IPS-18a (cell line): ENCODE measurements at regions not wholly inside any gene's neighbourhood (a gene's known extent, or its start where the extent isn't known, plus 50 kb on each side); places are given as distances from the start of the nearest gene placed in this dataset.

Experiments used
- H3K27ac ChIP-seq: one replicate; pipeline ENCODE4 v1.5.1; 2013; ENCODE audit warnings: low read length
- H3K27me3 ChIP-seq: one replicate; pipeline ENCODE4 v1.6.1; 2013; ENCODE audit warnings: mild to moderate bottlenecking, low read length; ENCODE audit not compliant: control insufficient read depth, insufficient read depth
- H3K36me3 ChIP-seq: one replicate; pipeline ENCODE4 v1.6.1; 2013; ENCODE audit warnings: low read depth, low read length; ENCODE audit not compliant: control insufficient read depth
- H3K4me1 ChIP-seq: one replicate; pipeline ENCODE4 v1.6.1; 2013; ENCODE audit warnings: low read depth, low read length; ENCODE audit not compliant: control insufficient read depth
- H3K4me3 ChIP-seq: one replicate; pipeline ENCODE4 v1.5.1; 2013; ENCODE audit warnings: low read length
- H3K9ac ChIP-seq: one replicate; pipeline ENCODE4 v1.6.1; 2013; ENCODE audit warnings: mild to moderate bottlenecking, low read length, moderate library complexity
- H3K9me3 ChIP-seq: one replicate; pipeline ENCODE4 v1.6.1; 2013; ENCODE audit warnings: low read depth, low read length; ENCODE audit not compliant: control insufficient read depth

DNA sequence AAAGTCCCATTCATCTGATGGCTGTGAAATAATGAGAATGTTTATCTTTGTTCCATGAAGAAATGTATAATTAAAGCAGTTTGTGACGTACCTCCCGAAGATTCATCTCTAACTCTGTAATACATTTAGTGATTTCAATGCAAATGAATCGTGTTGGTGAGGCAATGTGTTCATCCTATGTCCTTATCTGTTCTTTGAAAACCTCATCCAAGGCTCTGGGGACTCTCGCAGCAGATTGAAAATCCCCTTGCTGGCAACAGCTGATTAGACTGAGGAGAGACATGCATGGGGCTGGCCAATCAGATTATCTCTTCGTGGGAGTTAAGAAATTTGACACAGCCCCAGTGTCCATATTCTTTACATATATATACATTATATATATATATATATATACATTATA lies 1095.4 kb upstream of the EEF2KMT start:
- Histone ChIP-seq H3K9me3 (no peaks in the 10 kb centered on the region), H3K9ac (no peak overlapping the region), H3K36me3 (no peaks in the 10 kb centered on the region), H3K27me3 (no peaks in the 10 kb centered on the region), H3K27ac (no peak overlapping the region), H3K4me3 (no peak overlapping the region), H3K4me1 (peaks cover 20% of the 10 kb centered on the region)

DNA sequence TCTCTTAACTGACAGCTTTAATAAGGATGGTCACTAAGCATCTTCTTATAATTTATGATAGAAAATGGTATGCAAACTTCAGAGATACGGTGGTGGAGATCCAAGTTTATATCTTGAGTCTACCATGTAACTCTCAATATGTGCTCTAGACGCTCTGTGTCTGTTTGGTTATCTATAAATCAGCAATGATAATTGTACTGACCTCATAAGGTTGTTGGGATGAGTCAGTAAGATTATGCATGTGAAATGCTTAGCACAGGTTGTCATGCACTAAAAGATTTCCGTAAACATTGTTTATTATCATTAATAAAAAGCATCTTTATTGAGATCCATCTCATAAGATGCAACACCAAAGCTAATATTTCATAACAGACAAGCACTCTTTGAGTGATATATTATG lies 1094.9 kb upstream of the EEF2KMT start:
- H3K27ac ChIP-seq = no peak overlapping the region
- H3K27me3 ChIP-seq = no peaks in the 10 kb centered on the region
- H3K9me3 ChIP-seq = no peaks in the 10 kb centered on the region
- no peaks in the 10 kb centered on the region for H3K36me3 ChIP-seq
- H3K4me3 ChIP-seq = no peak overlapping the region
- no peak overlapping the region for H3K9ac ChIP-seq
- H3K4me1 ChIP-seq = peaks cover 17% of the 10 kb centered on the region

DNA sequence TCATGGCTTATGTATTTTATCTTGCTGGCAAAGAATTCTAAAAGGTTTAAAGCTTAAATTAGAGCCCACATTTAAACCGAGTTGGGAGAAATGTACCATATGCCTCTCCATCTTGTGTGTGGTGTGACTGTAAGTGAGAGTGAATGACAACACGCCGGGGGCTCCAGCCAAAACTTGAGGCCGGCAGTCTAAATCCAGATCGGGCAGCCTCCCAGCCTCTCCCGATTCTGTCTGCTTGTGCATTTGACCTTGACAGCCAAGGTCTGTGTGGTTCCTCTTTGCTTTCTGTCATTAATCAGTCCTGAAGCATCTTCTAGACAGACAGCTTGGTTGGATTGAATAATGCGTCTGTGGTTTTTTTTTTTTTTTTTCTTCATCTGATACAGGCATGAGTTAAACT lies 1093.2 kb upstream of the EEF2KMT start:
- peaks cover 5% of the 10 kb centered on the region for H3K4me1 ChIP-seq
- H3K9me3 ChIP-seq = no peaks in the 10 kb centered on the region
- no peak overlapping the region for H3K4me3 ChIP-seq
- H3K27ac ChIP-seq = no peak overlapping the region
- no peak overlapping the region for H3K9ac ChIP-seq
- H3K27me3 ChIP-seq = no peaks in the 10 kb centered on the region
- H3K36me3 ChIP-seq = no peaks in the 10 kb centered on the region

DNA sequence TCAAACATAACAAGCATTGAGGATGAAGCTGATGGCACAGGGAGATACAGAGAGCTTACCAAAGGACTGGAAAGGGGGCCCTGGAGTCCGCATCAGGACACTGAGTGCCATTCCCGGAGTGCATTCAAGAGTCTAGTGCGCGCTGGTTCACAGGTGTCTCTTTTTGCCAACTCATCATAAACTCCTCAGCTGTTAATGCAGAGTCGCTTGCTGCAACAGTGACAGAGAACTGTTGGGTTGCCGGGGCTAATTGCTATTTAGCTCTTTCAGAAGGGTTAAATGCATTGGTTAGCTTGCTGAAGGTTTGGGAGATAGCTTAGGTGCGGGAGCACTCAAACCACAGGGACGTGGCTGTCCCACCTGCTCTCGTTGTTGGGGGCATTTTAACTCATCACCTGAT lies 1091.6 kb upstream of the EEF2KMT start:
- no peak overlapping the region for H3K4me3 ChIP-seq
- H3K27ac ChIP-seq = no peak overlapping the region
- no peaks in the 10 kb centered on the region for H3K9me3 ChIP-seq
- peaks cover 4% of the 10 kb centered on the region for H3K4me1 ChIP-seq
- H3K27me3 ChIP-seq = no peaks in the 10 kb centered on the region
- H3K36me3 ChIP-seq = no peaks in the 10 kb centered on the region
- H3K9ac ChIP-seq = no peak overlapping the region

DNA sequence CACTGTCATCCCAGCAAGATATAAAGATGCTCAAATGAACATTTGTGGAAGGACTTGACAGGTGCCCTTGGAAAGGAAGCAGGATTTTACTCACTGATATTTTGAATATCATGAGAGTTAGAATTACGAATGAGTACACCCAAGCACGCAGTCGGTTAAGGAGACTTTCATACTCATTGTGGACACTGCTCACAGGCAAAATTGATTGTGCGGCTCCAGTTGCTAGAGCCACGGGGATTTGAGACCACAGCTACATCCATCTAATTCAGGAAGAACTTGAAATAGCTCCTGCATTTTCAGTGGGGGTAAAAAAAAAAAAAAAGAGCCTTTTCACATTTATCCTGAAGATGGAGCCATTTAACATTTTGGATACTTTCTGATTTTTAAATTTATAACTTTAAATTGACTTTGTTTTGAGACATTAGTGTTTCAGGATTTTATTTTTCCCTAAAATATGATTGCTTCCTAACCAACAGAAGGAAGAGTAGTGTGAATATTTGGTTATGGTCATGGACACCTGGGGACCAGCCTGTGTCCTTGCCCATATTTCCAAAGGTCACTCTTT lies 1080.1 kb upstream of the EEF2KMT start:
- no peak overlapping the region for H3K9ac ChIP-seq
- H3K27me3 ChIP-seq = no peaks in the 10 kb centered on the region
- H3K4me1 ChIP-seq = peaks cover 8% of the 10 kb centered on the region
- no peak overlapping the region for H3K27ac ChIP-seq
- H3K36me3 ChIP-seq = no peaks in the 10 kb centered on the region
- H3K9me3 ChIP-seq = no peaks in the 10 kb centered on the region
- H3K4me3 ChIP-seq = no peak overlapping the region

DNA sequence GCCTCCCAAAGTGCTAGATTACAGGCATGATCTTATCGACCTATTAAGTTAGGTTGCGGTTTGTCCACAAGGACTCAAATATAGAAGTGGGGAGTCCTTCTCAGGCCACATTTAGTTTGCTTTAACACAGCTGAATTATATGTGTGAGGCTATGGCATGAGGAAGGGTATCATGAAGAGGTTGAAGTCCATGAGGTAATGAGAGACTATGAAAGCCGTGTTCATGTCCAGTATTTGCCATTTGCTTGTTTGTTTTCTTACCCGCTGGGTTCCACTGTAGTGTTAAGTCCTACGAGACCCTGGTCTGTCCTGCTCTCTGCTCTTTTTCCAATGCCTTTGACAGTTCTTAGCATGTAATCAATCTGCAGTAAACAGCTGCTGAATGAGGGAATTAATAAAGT lies 1072.4 kb upstream of the EEF2KMT start:
- H3K9ac ChIP-seq = no peak overlapping the region
- no peaks in the 10 kb centered on the region for H3K36me3 ChIP-seq
- no peaks in the 10 kb centered on the region for H3K9me3 ChIP-seq
- H3K4me3 ChIP-seq = no peak overlapping the region
- no peak overlapping the region for H3K27ac ChIP-seq
- peaks cover 7% of the 10 kb centered on the region for H3K4me1 ChIP-seq
- no peaks in the 10 kb centered on the region for H3K27me3 ChIP-seq

DNA sequence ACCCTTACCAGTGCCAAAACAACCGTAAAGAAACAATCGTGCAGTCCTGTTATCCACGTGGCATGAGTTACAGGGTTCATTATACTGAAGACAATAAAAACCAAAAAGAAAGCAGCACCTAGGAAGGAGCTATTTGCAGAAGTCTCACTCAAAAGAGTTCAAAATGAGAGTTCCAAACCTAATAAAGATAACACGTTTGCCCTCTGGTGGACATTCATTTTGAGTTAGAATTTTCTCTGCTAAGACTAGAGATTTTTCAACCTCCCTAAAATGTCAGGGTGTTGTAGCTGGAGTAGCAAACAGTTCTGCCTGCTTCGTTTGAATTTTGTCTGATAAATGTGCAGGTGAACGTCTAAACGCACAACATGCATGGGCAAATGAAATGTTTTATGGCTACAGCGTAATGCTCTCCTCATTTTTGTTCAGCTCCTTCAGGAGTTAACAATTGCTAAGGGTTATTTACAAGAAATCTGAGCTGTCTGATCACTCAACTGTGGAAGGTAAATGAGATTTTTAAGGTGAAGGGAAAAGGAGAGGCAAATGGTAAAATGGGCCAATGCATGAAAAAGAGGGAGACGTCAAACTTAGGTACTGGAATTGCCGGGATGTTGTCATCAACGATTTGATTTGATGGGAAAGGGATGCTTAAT lies 1067.9 kb upstream of the EEF2KMT start:
- Histone ChIP-seq H3K27me3 (no peaks in the 10 kb centered on the region), H3K4me3 (no peak overlapping the region), H3K27ac (no peak overlapping the region), H3K9ac (no peak overlapping the region), H3K9me3 (no peaks in the 10 kb centered on the region), H3K4me1 (peaks cover 17% of the 10 kb centered on the region), H3K36me3 (no peaks in the 10 kb centered on the region)

DNA sequence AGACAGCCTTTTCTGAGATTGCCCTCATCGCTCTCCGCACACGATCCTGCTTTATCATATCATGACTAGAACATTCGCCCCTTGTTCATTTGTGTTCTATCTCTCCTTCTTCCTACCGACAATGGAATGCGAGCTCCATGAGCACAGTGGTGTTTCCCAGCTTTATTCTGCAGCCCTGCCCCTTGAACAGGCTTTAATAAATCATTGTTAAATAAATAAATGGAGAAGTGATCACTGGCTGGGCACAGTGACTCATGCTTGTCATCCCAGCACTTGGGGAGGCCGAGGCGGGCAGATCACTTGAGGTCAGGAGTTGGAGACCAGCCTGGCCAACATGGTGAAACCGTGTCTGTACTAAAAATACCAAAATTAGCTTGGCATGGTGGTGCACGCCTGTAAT lies 1063.3 kb upstream of the EEF2KMT start:
- peaks cover 15% of the 10 kb centered on the region for H3K4me1 ChIP-seq
- H3K27me3 ChIP-seq = no peaks in the 10 kb centered on the region
- no peak overlapping the region for H3K27ac ChIP-seq
- no peaks in the 10 kb centered on the region for H3K36me3 ChIP-seq
- no peaks in the 10 kb centered on the region for H3K9me3 ChIP-seq
- no peak overlapping the region for H3K4me3 ChIP-seq
- H3K9ac ChIP-seq = no peak overlapping the region

DNA sequence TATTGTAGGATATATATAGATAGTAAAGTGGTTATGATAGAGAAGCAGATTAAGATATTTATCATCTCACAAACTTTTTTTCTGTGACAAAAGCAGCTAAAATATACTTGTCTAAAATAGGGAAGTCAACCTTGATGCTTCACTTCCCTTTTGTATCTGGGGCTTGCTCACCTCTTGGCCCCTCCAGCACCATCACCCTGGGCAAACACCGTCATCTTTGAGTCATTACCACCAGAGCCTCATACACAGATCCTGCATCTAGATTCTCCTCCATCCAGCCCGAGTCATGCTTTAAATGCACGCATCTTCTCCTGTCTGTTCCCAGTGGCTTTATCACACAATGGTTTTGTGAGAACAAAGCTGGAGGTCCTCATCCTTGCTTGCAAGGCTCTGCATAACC lies 1062.7 kb upstream of the EEF2KMT start:
- no peaks in the 10 kb centered on the region for H3K9me3 ChIP-seq
- H3K27me3 ChIP-seq = no peaks in the 10 kb centered on the region
- H3K36me3 ChIP-seq = no peaks in the 10 kb centered on the region
- no peak overlapping the region for H3K4me3 ChIP-seq
- H3K27ac ChIP-seq = no peak overlapping the region
- H3K4me1 ChIP-seq = peaks cover 10% of the 10 kb centered on the region
- no peak overlapping the region for H3K9ac ChIP-seq

DNA sequence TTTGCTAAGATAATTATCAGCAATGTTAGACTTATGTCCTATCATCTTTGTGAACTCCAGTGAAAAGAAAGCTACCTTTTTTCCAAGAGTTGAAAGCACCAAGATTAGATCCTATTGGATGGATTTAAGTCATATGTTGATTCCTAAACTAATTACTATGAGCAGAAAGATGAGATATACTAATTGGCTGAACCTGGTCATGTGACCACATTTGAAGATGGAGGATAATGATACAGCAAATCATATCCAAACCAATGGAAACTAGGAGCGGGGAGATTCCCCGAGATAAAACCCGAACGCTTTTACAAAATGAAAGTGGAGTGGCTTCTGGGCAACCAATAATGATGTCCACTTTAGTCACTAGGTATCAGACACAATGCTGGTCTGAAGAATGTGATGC lies 1060.2 kb upstream of the EEF2KMT start:
- H3K9ac ChIP-seq = no peak overlapping the region
- H3K4me3 ChIP-seq = no peak overlapping the region
- no peaks in the 10 kb centered on the region for H3K9me3 ChIP-seq

DNA sequence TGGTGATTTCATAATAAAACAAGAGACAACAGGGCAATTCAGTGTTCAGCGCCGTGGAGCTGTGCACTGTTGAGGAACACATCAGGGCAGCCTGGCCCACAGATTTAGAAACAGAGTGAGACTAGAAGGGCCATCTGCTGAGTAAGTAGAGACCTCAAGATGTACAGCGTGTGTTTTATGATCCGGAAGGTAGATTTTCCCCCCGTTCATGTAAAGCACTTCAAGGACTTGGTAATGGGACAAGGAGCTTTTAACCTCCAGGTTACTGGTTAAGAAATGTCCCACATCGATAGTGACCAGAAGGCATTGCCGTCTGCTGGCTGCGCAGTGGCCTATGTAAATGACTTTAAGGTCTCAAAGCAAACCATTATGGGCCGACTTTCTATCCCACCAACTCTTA lies 1057.7 kb upstream of the EEF2KMT start:
- Histone ChIP-seq H3K9ac (no peak overlapping the region), H3K36me3 (no peaks in the 10 kb centered on the region), H3K27me3 (no peaks in the 10 kb centered on the region), H3K4me1 (no peaks in the 10 kb centered on the region), H3K4me3 (no peak overlapping the region), H3K9me3 (no peaks in the 10 kb centered on the region), H3K27ac (no peak overlapping the region)

More for the DNA sequence above, 1060.2 kb upstream of the EEF2KMT start:
- Histone ChIP-seq H3K27ac (no peak overlapping the region), H3K4me1 (no peaks in the 10 kb centered on the region), H3K36me3 (no peaks in the 10 kb centered on the region), H3K27me3 (no peaks in the 10 kb centered on the region)

DNA sequence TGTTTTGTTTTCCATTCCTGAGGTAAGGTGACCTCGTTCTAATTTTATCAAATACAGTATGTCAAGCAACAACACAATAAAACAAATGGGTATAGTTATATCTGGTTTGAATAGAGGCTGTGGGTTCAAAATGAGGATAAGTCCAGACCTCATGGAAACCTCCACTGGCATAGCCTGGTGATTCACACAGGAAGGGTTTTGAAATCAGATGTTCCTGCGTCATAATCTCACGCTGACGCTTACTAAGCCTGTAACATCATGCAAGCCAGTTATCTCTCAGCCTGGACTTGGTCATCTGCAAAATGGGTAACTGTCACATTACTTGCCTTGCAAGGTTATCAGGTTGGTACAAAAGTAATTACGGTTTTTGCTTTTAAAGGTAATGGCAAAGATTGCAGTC lies 1056.3 kb upstream of the EEF2KMT start:
- H3K9me3 ChIP-seq = no peaks in the 10 kb centered on the region
- no peaks in the 10 kb centered on the region for H3K36me3 ChIP-seq
- H3K4me1 ChIP-seq = peaks cover 3% of the 10 kb centered on the region
- H3K4me3 ChIP-seq = no peak overlapping the region
- no peak overlapping the region for H3K9ac ChIP-seq
- H3K27me3 ChIP-seq = no peaks in the 10 kb centered on the region
- H3K27ac ChIP-seq = no peak overlapping the region
